DOHH2 (cell line): ENCODE measurements at regions not wholly inside any gene's neighbourhood (a gene's known extent, or its start where the extent isn't known, plus 50 kb on each side); places are given as distances from the start of the nearest gene placed in this dataset.

Experiments used
- H3F3A ChIP-seq: fragments of 200-600 bp; sonication (generic), shearing (Covaris generic); 2 replicates; pipeline ENCODE4 v1.6.0; 2016; ENCODE audit warnings: antibody characterized with exemption, mild to moderate bottlenecking; ENCODE audit not compliant: control insufficient read depth, insufficient read depth
- H3K27ac ChIP-seq: fragments of 200-600 bp; sonication (generic); 2 replicates; pipeline ENCODE4 v1.5.1; 2014; ENCODE audit warnings: low read depth, mild to moderate bottlenecking, low read length, moderate library complexity
- H3K27me3 ChIP-seq: fragments of 200-600 bp; sonication (generic); 2 replicates; pipeline ENCODE4 v1.6.1; 2014; ENCODE audit warnings: mild to moderate bottlenecking, low read length, mixed read lengths; ENCODE audit not compliant: control insufficient read depth
- H3K36me3 ChIP-seq: fragments of 200-600 bp; sonication (generic); 2 replicates; pipeline ENCODE4 v1.6.1; 2014; ENCODE audit warnings: mild to moderate bottlenecking, low read length, moderate library complexity, mixed read lengths; ENCODE audit not compliant: control insufficient read depth
- H3K4me1 ChIP-seq: fragments of 200-600 bp; sonication (generic); 2 replicates; pipeline ENCODE4 v1.6.1; 2014; ENCODE audit warnings: mild to moderate bottlenecking, low read length, mixed read lengths; ENCODE audit not compliant: control insufficient read depth
- H3K4me2 ChIP-seq: fragments of 200-600 bp; sonication (generic); 2 replicates; pipeline ENCODE4 v1.6.0; 2014; ENCODE audit warnings: mild to moderate bottlenecking, low read length, moderate library complexity
- H3K4me3 ChIP-seq: fragments of 200-600 bp; sonication (generic); 2 replicates; pipeline ENCODE4 v1.5.1; 2014; ENCODE audit warnings: mild to moderate bottlenecking, low read length, mixed read lengths
- H3K79me2 ChIP-seq: fragments of 200-600 bp; sonication (generic); 2 replicates; pipeline ENCODE4 v1.6.1; 2014; ENCODE audit warnings: mild to moderate bottlenecking, low read length, mixed read lengths; ENCODE audit not compliant: control insufficient read depth
- H3K9me2 ChIP-seq: fragments of 200-600 bp; sonication (generic); replicated peaks from 2 replicates; pipeline ENCODE4 v1.6.1; 2014; ENCODE audit warnings: mild to moderate bottlenecking, low read length, mixed read lengths; ENCODE audit not compliant: control insufficient read depth
- H3K9me3 ChIP-seq: fragments of 200-600 bp; sonication (generic); 2 replicates; pipeline ENCODE4 v1.6.1; 2014; ENCODE audit warnings: antibody characterized with exemption, low read length, mixed read lengths; ENCODE audit not compliant: control insufficient read depth, insufficient read depth
- H4K20me1 ChIP-seq: fragments of 200-600 bp; sonication (generic); 2 replicates; pipeline ENCODE4 v1.6.0; 2014; ENCODE audit warnings: low read depth, mild to moderate bottlenecking, antibody characterized with exemption, low read length, moderate library complexity; ENCODE audit not compliant: control insufficient read depth, insufficient read depth
- CTCF ChIP-seq: fragments of 200-600 bp; sonication (generic); IDR thresholded peaks from one replicate; pipeline ENCODE4 v1.5.1; 2014; ENCODE audit warnings: antibody characterized with exemption, mild to moderate bottlenecking, low read depth, low read length; ENCODE audit not compliant: poor library complexity, severe bottlenecking
- EZH2phosphoT487 ChIP-seq: fragments of 200-600 bp; sonication (generic); IDR thresholded peaks from 2 replicates; pipeline ENCODE4 v1.6.1; 2017; ENCODE audit warnings: borderline replicate concordance, mild to moderate bottlenecking, antibody characterized with exemption, low read length, moderate library complexity, mixed read lengths

- H3F3A ChIP-seq = no peaks in the 10 kb centered on the region
- no peaks in the 10 kb centered on the region for H3K36me3 ChIP-seq
- no peak overlapping the region for H3K27ac ChIP-seq
- no peaks in the 10 kb centered on the region; the same call in 1 of the 2 replicates for H3K27me3 ChIP-seq
- no peak overlapping the region for H3K4me3 ChIP-seq
- H3K4me1 ChIP-seq = no peaks in the 10 kb centered on the region
- TF ChIP-seq EZH2phosphoT487 = no peak
- TF ChIP-seq CTCF = no peak
- H3K4me2 ChIP-seq = no peak overlapping the region
- H3K9me3 ChIP-seq = no peaks in the 10 kb centered on the region
- no peaks in the 10 kb centered on the region for H3K9me2 ChIP-seq
- no peaks in the 10 kb centered on the region for H3K79me2 ChIP-seq
- H4K20me1 ChIP-seq = no peaks in the 10 kb centered on the region
These were observed 136.0 kb upstream of the SPRY2 start for GRCh38 chr13:80476953-80477352.

GRCh38 chr13:80475718-80476117 is 134.8 kb upstream of the SPRY2 start:
- Histone ChIP-seq H3K9me3 (no peaks in the 10 kb centered on the region), H3K27me3 (no peaks in the 10 kb centered on the region; the same call in 1 of the 2 replicates), H3K27ac (no peak overlapping the region), H3K9me2 (no peaks in the 10 kb centered on the region), H3K79me2 (no peaks in the 10 kb centered on the region), H3F3A (no peaks in the 10 kb centered on the region), H3K36me3 (no peaks in the 10 kb centered on the region), H3K4me1 (no peaks in the 10 kb centered on the region), H4K20me1 (no peaks in the 10 kb centered on the region), H3K4me2 (no peak overlapping the region), H3K4me3 (no peak overlapping the region)
- no peak for TF ChIP-seq EZH2phosphoT487
- TF ChIP-seq CTCF = no peak

- Histone ChIP-seq H3K4me3 (no peak overlapping the region), H3K27me3 (no peaks in the 10 kb centered on the region; the same call in 1 of the 2 replicates), H3F3A (no peaks in the 10 kb centered on the region), H3K36me3 (no peaks in the 10 kb centered on the region), H3K4me1 (no peaks in the 10 kb centered on the region), H3K27ac (no peak overlapping the region), H4K20me1 (no peaks in the 10 kb centered on the region), H3K9me3 (no peaks in the 10 kb centered on the region), H3K79me2 (no peaks in the 10 kb centered on the region), H3K4me2 (no peak overlapping the region), H3K9me2 (no peaks in the 10 kb centered on the region)
- no peak for TF ChIP-seq EZH2phosphoT487
These were observed 132.8 kb upstream of the SPRY2 start for GRCh38 chr13:80473695-80474094.

- H3K27me3 ChIP-seq = 0 out of 2 replicates have a peak, but pooled peaks cover 4% of the 10 kb centered on the region
- no peaks in the 10 kb centered on the region for H3K9me2 ChIP-seq
- H3K36me3 ChIP-seq = no peaks in the 10 kb centered on the region
- H3K4me3 ChIP-seq = no peak overlapping the region
- no peaks in the 10 kb centered on the region for H3K79me2 ChIP-seq
- TF ChIP-seq CTCF (no peak), EZH2phosphoT487 (no peak)
- H3K4me1 ChIP-seq = no peaks in the 10 kb centered on the region
- H3K27ac ChIP-seq = no peak overlapping the region
- no peaks in the 10 kb centered on the region for H4K20me1 ChIP-seq
- H3K9me3 ChIP-seq = no peaks in the 10 kb centered on the region
- no peak overlapping the region for H3K4me2 ChIP-seq
- H3F3A ChIP-seq = no peaks in the 10 kb centered on the region
These were observed 129.0 kb upstream of the SPRY2 start for GRCh38 chr13:80469853-80470381.
